WERI-Rb-1 (cell line): ENCODE measurements at regions not wholly inside any gene's neighbourhood (a gene's known extent, or its start where the extent isn't known, plus 50 kb on each side); places are given as distances from the start of the nearest gene placed in this dataset.

Experiments used
- DNase-seq: peaks from one replicate; pipeline ENCODE4 v3.0.0-alpha.2; 2020
- H3K27ac ChIP-seq: fragments of 250-450 bp; sonication (Bioruptor Pico); 2 replicates; pipeline ENCODE4 v1.5.1; 2020; ENCODE audit warnings: mild to moderate bottlenecking, moderate library complexity
- H3K27me3 ChIP-seq: fragments of 250-450 bp; sonication (Bioruptor Pico); 2 replicates; pipeline ENCODE4 v1.5.1; 2021; ENCODE audit warnings: mild to moderate bottlenecking, low read depth, moderate library complexity; ENCODE audit not compliant: insufficient read depth, severe bottlenecking
- H3K36me3 ChIP-seq: fragments of 250-450 bp; sonication (Bioruptor Pico); 2 replicates; pipeline ENCODE4 v1.5.1; 2020; ENCODE audit warnings: mild to moderate bottlenecking, moderate library complexity
- H3K4me3 ChIP-seq: 2 replicates; pipeline ENCODE4 v1.5.1; 2011; ENCODE audit warnings: low read depth, mild to moderate bottlenecking, control low read depth, low read length
- H3K9me3 ChIP-seq: fragments of 250-450 bp; sonication (Bioruptor Pico); 2 replicates; pipeline ENCODE4 v1.5.1; 2021; ENCODE audit warnings: mild to moderate bottlenecking, moderate library complexity; ENCODE audit not compliant: severe bottlenecking
- TF ChIP-seq, protein P1 (sequence below): IDR thresholded peaks from 2 replicates; pipeline ENCODE4 v1.5.1; 2011; ENCODE audit warnings: low read depth, mild to moderate bottlenecking, control low read depth, inconsistent platforms, low read length

DNA sequence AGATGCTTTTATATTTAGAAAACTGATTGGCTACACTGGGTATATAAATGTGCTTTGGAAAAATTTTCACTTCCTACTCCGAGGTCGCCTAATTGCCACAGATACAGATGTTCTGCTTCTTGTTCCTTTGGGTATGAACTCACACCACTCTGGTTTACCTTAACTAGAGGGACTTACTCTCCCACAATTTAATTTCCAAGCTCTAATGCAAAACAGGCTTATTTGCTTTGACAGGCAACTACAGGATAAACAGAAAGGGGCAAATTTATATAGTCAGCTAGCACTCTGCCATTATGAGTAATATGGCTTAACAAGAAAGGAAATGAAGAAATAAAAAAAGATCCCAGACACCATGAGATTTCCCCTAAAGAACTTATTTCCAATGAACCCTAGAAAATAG is 156.9 kb upstream of the ZFP64 start:
- Histone ChIP-seq H3K27ac (no peak overlapping the region), H3K36me3 (no peaks in the 10 kb centered on the region), H3K4me3 (no peak overlapping the region), H3K27me3 (peaks cover 61% of the 10 kb centered on the region), H3K9me3 (no peaks in the 10 kb centered on the region)
- TF ChIP-seq, protein P1, sequence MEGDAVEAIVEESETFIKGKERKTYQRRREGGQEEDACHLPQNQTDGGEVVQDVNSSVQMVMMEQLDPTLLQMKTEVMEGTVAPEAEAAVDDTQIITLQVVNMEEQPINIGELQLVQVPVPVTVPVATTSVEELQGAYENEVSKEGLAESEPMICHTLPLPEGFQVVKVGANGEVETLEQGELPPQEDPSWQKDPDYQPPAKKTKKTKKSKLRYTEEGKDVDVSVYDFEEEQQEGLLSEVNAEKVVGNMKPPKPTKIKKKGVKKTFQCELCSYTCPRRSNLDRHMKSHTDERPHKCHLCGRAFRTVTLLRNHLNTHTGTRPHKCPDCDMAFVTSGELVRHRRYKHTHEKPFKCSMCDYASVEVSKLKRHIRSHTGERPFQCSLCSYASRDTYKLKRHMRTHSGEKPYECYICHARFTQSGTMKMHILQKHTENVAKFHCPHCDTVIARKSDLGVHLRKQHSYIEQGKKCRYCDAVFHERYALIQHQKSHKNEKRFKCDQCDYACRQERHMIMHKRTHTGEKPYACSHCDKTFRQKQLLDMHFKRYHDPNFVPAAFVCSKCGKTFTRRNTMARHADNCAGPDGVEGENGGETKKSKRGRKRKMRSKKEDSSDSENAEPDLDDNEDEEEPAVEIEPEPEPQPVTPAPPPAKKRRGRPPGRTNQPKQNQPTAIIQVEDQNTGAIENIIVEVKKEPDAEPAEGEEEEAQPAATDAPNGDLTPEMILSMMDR: no peak
- DNase-seq: no peak

DNA sequence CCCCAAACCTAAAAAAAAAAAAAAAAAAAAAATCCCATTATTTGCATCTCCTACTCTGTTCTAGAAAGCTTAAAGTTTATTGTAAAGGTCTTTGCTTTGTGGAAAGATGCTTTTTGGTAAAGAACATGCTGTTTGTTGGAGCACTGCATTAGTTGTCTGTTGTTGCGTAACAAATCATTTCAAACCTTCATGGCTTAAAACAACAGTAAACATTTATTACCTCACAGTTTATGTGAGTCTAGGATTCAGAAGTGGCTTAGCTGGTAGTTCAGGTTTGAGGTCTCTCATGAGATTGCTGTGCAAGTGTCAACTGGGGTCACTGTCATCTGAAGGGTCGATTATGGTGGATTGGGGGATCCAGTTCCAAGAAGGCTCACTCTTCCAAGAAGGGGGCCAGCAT is 155.2 kb upstream of the ZFP64 start:
- Histone ChIP-seq H3K27ac (no peak overlapping the region), H3K27me3 (peaks cover 61% of the 10 kb centered on the region), H3K4me3 (no peak overlapping the region), H3K36me3 (no peaks in the 10 kb centered on the region), H3K9me3 (no peaks in the 10 kb centered on the region)
- TF ChIP-seq, protein P1: no peak
- no peak for DNase-seq

GRCh38 chr20:52342913-52343312 is 151.3 kb upstream of the ZFP64 start:
- no peak overlapping the region for H3K27ac ChIP-seq
- no peak overlapping the region for H3K4me3 ChIP-seq
- H3K36me3 ChIP-seq: no peaks in the 10 kb centered on the region
- DNase-seq: no peak
- H3K9me3 ChIP-seq: no peaks in the 10 kb centered on the region
- H3K27me3 ChIP-seq: peaks cover 73% of the 10 kb centered on the region
- TF ChIP-seq, protein P1: no peak

GRCh38 chr20:52340036-52340634 is 148.6 kb upstream of the ZFP64 start:
- TF ChIP-seq, protein P1: no peak
- no peak overlapping the region for H3K4me3 ChIP-seq
- no peak for DNase-seq

DNA sequence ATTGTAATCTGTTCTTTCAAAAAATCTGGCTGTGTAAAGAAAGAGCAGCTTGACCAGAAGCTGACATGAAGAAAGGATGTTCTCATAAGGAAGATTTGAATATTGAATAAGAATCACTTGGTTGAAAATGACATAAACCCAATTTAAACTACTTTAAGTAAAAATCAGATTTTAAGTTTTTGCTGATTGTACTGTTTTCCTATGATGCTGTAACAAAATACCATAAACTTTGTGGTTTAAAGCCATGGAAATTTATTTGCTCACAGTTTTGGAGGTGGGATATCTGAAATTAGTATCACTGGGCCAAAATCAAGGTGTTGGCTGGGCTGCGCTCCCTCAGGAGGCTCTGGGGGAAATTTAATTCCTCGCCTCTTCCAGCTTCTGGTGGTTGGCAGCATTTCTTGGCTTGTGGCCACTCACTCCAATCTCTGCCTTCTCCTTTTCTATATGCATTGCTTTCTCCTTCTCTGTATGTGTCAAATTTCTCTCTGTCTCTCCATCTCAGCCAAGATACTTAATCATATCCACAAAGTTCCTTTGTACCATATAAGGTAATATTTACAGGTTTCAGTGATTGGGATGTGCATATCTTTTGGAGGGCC is 141.2 kb upstream of the ZFP64 start:
- no peaks in the 10 kb centered on the region for H3K36me3 ChIP-seq
- H3K27ac ChIP-seq: no peak overlapping the region
- H3K27me3 ChIP-seq: peaks cover 57% of the 10 kb centered on the region
- TF ChIP-seq, protein P1: no peak
- no peak overlapping the region for H3K4me3 ChIP-seq
- H3K9me3 ChIP-seq: no peaks in the 10 kb centered on the region
- no peak for DNase-seq

More at GRCh38 chr20:52340036-52340634, 148.6 kb upstream of the ZFP64 start:
- H3K9me3 ChIP-seq: no peaks in the 10 kb centered on the region
- peaks cover 82% of the 10 kb centered on the region for H3K27me3 ChIP-seq
- H3K36me3 ChIP-seq: no peaks in the 10 kb centered on the region
- no peak overlapping the region for H3K27ac ChIP-seq

DNA sequence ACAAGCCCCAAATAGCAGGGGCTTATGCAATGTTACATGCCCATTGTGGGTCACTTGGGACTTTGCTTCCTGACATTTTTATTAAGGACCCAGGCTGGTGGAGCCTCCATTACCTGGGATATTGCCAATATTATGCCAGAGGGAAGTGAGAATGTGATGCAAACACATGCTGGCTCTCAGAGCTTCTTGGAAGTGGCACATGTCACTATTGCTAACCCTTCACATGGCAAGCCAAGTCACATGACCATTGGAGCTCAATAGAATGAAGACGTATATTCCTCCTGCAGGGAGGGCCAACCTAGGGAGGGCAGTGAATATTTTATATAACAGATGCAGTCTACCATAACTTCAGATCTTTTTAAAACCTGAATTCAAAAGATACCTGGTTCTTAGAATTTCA is 140.7 kb upstream of the ZFP64 start:
- DNase-seq: no peak
- TF ChIP-seq, protein P1: no peak
- H3K27me3 ChIP-seq: peaks cover 56% of the 10 kb centered on the region

More for the DNA sequence above, 140.7 kb upstream of the ZFP64 start:
- H3K4me3 ChIP-seq: no peak overlapping the region
- H3K27ac ChIP-seq: no peak overlapping the region
- H3K9me3 ChIP-seq: no peaks in the 10 kb centered on the region
- H3K36me3 ChIP-seq: no peaks in the 10 kb centered on the region
